ENCODE measurements at regions not wholly inside any gene's neighbourhood (a gene's known extent, or its start where the extent isn't known, plus 50 kb on each side); places are given as distances from the start of the nearest gene placed in this dataset.

DNA sequence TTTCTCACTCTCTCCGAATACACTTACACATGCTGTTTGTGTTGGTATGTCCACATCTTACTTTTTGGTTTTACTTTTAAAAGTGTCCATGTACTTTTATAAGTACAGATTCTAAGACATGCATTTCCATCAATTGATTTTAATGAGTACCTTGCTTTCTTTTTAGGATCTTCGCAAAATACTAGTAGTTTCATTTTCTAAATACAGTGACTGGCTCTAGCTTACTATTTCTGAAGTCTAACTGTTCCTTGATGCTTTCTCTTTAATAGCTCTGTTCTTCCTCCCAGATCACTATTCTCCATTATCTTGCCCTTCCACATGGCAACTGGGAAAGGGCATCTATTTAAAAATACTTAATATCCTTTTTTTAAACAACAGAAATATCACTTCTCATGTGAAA, 164.1 kb downstream of the KITLG start:
- H3K4me3 ChIP-seq (ENCODE audit: low read length) = no peak overlapping the region
- H3K27ac Mint-ChIP-seq = no peak overlapping the region
- H3K27ac ChIP-seq (ENCODE audit: low read depth in 1 of 2, low read length in 2 of 2) = no peak overlapping the region
- H3K4me3 Mint-ChIP-seq = no peak overlapping the region
- no peaks in the 10 kb centered on the region for H3K9me3 Mint-ChIP-seq
- H3K27me3 ChIP-seq (ENCODE audit: control insufficient read depth in 1 of 2, insufficient read depth in 2 of 2, low read length in 2 of 2) = no peaks in the 10 kb centered on the region
- CTCF ChIA-PET = no interaction called here
- intact Hi-C loops (cut with DNase I, micrococcal nuclease) = no loop called here
- H3K36me3 Mint-ChIP-seq (ENCODE audit: low read depth) = no peaks in the 10 kb centered on the region
- H3K4me1 ChIP-seq (ENCODE audit: insufficient read depth, low read length) = no peaks in the 10 kb centered on the region
- H3K4me1 Mint-ChIP-seq (ENCODE audit: low read depth) = no peaks in the 10 kb centered on the region
- ATAC-seq (ENCODE audit: poor library complexity) (no peak), DNase-seq (no peak)
- no peaks in the 10 kb centered on the region for H3K9me3 ChIP-seq (ENCODE audit: control insufficient read depth in 1 of 2, insufficient read depth in 1 of 2, low read length in 2 of 2)
- no peaks in the 10 kb centered on the region for H3K27me3 Mint-ChIP-seq
- TF ChIP-seq, protein P1, sequence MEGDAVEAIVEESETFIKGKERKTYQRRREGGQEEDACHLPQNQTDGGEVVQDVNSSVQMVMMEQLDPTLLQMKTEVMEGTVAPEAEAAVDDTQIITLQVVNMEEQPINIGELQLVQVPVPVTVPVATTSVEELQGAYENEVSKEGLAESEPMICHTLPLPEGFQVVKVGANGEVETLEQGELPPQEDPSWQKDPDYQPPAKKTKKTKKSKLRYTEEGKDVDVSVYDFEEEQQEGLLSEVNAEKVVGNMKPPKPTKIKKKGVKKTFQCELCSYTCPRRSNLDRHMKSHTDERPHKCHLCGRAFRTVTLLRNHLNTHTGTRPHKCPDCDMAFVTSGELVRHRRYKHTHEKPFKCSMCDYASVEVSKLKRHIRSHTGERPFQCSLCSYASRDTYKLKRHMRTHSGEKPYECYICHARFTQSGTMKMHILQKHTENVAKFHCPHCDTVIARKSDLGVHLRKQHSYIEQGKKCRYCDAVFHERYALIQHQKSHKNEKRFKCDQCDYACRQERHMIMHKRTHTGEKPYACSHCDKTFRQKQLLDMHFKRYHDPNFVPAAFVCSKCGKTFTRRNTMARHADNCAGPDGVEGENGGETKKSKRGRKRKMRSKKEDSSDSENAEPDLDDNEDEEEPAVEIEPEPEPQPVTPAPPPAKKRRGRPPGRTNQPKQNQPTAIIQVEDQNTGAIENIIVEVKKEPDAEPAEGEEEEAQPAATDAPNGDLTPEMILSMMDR (IDR thresholded peaks at IDR 0.05) = no peak
- no peaks in the 10 kb centered on the region for H3K36me3 ChIP-seq (ENCODE audit: insufficient read depth, low read length)
- POLR2A ChIA-PET = no interaction called here

DNA sequence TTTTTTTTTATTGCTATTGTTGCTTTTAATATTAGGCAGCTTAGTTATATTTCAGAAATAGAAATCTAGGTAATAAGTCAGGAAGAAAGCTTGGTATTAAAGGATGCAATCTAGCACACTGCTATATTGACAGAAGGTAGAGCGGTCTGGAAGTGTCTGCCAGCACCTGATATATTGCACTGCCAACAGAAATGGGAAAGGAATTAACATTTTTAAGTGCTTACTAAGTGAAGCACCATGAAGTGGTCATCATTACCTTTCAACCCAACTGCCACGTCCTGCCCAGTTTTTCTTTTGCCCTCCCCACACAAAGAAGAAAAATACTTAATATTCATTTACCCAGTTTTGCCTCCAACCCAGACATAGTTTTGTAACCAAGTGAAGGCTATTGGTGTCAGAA, 163.5 kb downstream of the KITLG start:
- Mint-ChIP-seq H3K9me3 (no peaks in the 10 kb centered on the region), H3K4me3 (no peak overlapping the region), H3K27ac (no peak overlapping the region), H3K36me3 (ENCODE audit: low read depth) (no peaks in the 10 kb centered on the region), H3K4me1 (ENCODE audit: low read depth) (no peaks in the 10 kb centered on the region), H3K27me3 (no peaks in the 10 kb centered on the region)
- Histone ChIP-seq H3K4me3 (ENCODE audit: low read length) (no peak overlapping the region), H3K9me3 (ENCODE audit: control insufficient read depth in 1 of 2, insufficient read depth in 1 of 2, low read length in 2 of 2) (no peaks in the 10 kb centered on the region), H3K36me3 (ENCODE audit: insufficient read depth, low read length) (no peaks in the 10 kb centered on the region), H3K27me3 (ENCODE audit: control insufficient read depth in 1 of 2, insufficient read depth in 2 of 2, low read length in 2 of 2) (no peaks in the 10 kb centered on the region), H3K4me1 (ENCODE audit: insufficient read depth, low read length) (no peaks in the 10 kb centered on the region), H3K27ac (ENCODE audit: low read depth in 1 of 2, low read length in 2 of 2) (no peak overlapping the region)
- no peak for DNase-seq
- ChIA-PET CTCF (interaction anchor here (0.6 kb wide), 1 partner anchor 778 kb away, joined by 3 read pairs; no protein-coding TSS in a partner anchor), POLR2A (no interaction called here)
- TF ChIP-seq, protein P1 (IDR thresholded peaks at IDR 0.05) = no peak
- intact Hi-C loops (cut with DNase I, micrococcal nuclease) = no loop called here
- ATAC-seq (ENCODE audit: poor library complexity) = no peak

- intact Hi-C loops (cut with DNase I, micrococcal nuclease) = no loop called here
- H3K9me3 ChIP-seq (ENCODE audit: control insufficient read depth in 1 of 2, insufficient read depth in 1 of 2, low read length in 2 of 2) = no peaks in the 10 kb centered on the region
- no peaks in the 10 kb centered on the region for H3K9me3 Mint-ChIP-seq
- no peaks in the 10 kb centered on the region for H3K4me1 Mint-ChIP-seq (ENCODE audit: low read depth)
- no peak overlapping the region for H3K27ac ChIP-seq (ENCODE audit: low read depth in 1 of 2, low read length in 2 of 2)
- no peaks in the 10 kb centered on the region for H3K27me3 Mint-ChIP-seq
- H3K36me3 Mint-ChIP-seq (ENCODE audit: low read depth) = no peaks in the 10 kb centered on the region
- no peaks in the 10 kb centered on the region for H3K36me3 ChIP-seq (ENCODE audit: insufficient read depth, low read length)
- ChIA-PET CTCF (interaction anchor here (0.6 kb wide), 1 partner anchor 779 kb away, joined by 3 read pairs; no protein-coding TSS in a partner anchor), POLR2A (no interaction called here)
- H3K27ac Mint-ChIP-seq = no peak overlapping the region
- ATAC-seq (ENCODE audit: poor library complexity) (no peak), DNase-seq (no peak)
- no peaks in the 10 kb centered on the region for H3K27me3 ChIP-seq (ENCODE audit: control insufficient read depth in 1 of 2, insufficient read depth in 2 of 2, low read length in 2 of 2)
- H3K4me1 ChIP-seq (ENCODE audit: insufficient read depth, low read length) = no peaks in the 10 kb centered on the region
- H3K4me3 ChIP-seq (ENCODE audit: low read length) = no peak overlapping the region
- no peak overlapping the region for H3K4me3 Mint-ChIP-seq
- TF ChIP-seq, protein P1 (IDR thresholded peaks at IDR 0.05) = no peak
Measured at GRCh38 chr12:88417531-88417930, 162.7 kb downstream of the KITLG start.
